Left colon (tissue), 2 donors: ENCODE measurements at regions not wholly inside any gene's neighbourhood (a gene's known extent, or its start where the extent isn't known, plus 50 kb on each side); places are given as distances from the start of the nearest gene placed in this dataset.

Experiments
- ATAC-seq: fragments of 200-7000 bp; cut with Tn5 transposase; one replicate; pipeline ENCODE4 v1.9.1; 2020; ENCODE audit warnings: mild to moderate bottlenecking, moderate library complexity
- DNase-seq, 2 donors: peaks; one replicate each; pipeline ENCODE4 v3.0.0-alpha.2; 2020
- intact Hi-C, 2 donors: fragments of 100-400 bp; cut with DNase I in 1 of 2; cut with micrococcal nuclease in 1 of 2; formaldehyde crosslinking; loops; one replicate each; pipeline versions ENCODE4 v1.11.2 to v1.14.0; 2022; cut with DNase I, micrococcal nuclease
- donor health status: DM: no; HTN: no; CAD: no.
- donor health status: DM: yes; HTN: yes; CAD: no.

GRCh38 chr5:135120951-135121350, 86.9 kb upstream of the PITX1 start:
- intact Hi-C loops = no loop called here
- no peak for ATAC-seq
- DNase-seq = no peak

- ATAC-seq = no peak
These were observed 85.5 kb upstream of the PITX1 start for GRCh38 chr5:135119481-135119880.

GRCh38 chr5:135117590-135117989, 83.6 kb upstream of the PITX1 start:
- DNase-seq (no peak), ATAC-seq (no peak)
- intact Hi-C loops = no loop called here

More at GRCh38 chr5:135119481-135119880, 85.5 kb upstream of the PITX1 start:
- no peak for DNase-seq
- intact Hi-C loops = no loop called here

- DNase-seq = no peak
- intact Hi-C loops = no loop called here
- ATAC-seq = no peak
These were observed 82.1 kb upstream of the PITX1 start for GRCh38 chr5:135116160-135116561.

- DNase-seq (no peak), ATAC-seq (no peak)
- intact Hi-C loops = no loop called here
These were observed 81.6 kb upstream of the PITX1 start for GRCh38 chr5:135115591-135115990.

GRCh38 chr5:135114759-135115158, 80.7 kb upstream of the PITX1 start:
- ATAC-seq (no peak), DNase-seq (no peak)
- intact Hi-C loops = no loop called here

- ATAC-seq = no peak
- intact Hi-C loops = no loop called here
- DNase-seq = no peak
These were observed 78.1 kb upstream of the PITX1 start for GRCh38 chr5:135112008-135112725.

GRCh38 chr5:135110785-135111596, 77.0 kb upstream of the PITX1 start:
- intact Hi-C loops = no loop called here
- DNase-seq = no peak
- no peak for ATAC-seq

- DNase-seq (no peak), ATAC-seq (no peak)
- intact Hi-C loops = no loop called here
These were observed 75.0 kb upstream of the PITX1 start for GRCh38 chr5:135108992-135109391.

- intact Hi-C loops = no loop called here
- ATAC-seq = no peak
- no peak for DNase-seq
These were observed 74.5 kb upstream of the PITX1 start for GRCh38 chr5:135108569-135108968.

- ATAC-seq (no peak), DNase-seq (no peak)
- intact Hi-C loops = no loop called here
These were observed 74.0 kb upstream of the PITX1 start for GRCh38 chr5:135107986-135108385.

GRCh38 chr5:135106610-135107471, 72.8 kb upstream of the PITX1 start:
- ATAC-seq (peak; percentile 97), DNase-seq (peak; percentile 50 to 51)
- intact Hi-C loops = no loop called here

GRCh38 chr5:135106136-135106535, 72.1 kb upstream of the PITX1 start:
- ATAC-seq (no peak), DNase-seq (peak in 1 of 2 donors; percentile 6)
- intact Hi-C loops = no loop called here

- intact Hi-C loops = no loop called here
- ATAC-seq = no peak
- peak in 1 of 2 donors; percentile 5 for DNase-seq
These were observed 71.1 kb upstream of the PITX1 start for GRCh38 chr5:135105105-135105484.

GRCh38 chr5:135103575-135103853, 69.5 kb upstream of the PITX1 start:
- DNase-seq (no peak), ATAC-seq (no peak)
- intact Hi-C loops = no loop called here

GRCh38 chr5:135102716-135103574, 68.9 kb upstream of the PITX1 start:
- peak in 1 of 2 donors; percentile 8 for DNase-seq
- ATAC-seq = no peak
- intact Hi-C loops = no loop called here

- DNase-seq (peak in 1 of 2 donors; percentile 15), ATAC-seq (no peak)
- intact Hi-C loops = no loop called here
These were observed 66.4 kb upstream of the PITX1 start for GRCh38 chr5:135100431-135100830.

GRCh38 chr5:135100011-135100410, 66.0 kb upstream of the PITX1 start:
- ATAC-seq (no peak), DNase-seq (peak in 1 of 2 donors; percentile 2)
- intact Hi-C loops = no loop called here

GRCh38 chr5:135097390-135097789, 63.4 kb upstream of the PITX1 start:
- intact Hi-C loops = no loop called here
- DNase-seq (no peak), ATAC-seq (no peak)
